ENCODE measurements at regions not wholly inside any gene's neighbourhood (a gene's known extent, or its start where the extent isn't known, plus 50 kb on each side); places are given as distances from the start of the nearest gene placed in this dataset.

DNA sequence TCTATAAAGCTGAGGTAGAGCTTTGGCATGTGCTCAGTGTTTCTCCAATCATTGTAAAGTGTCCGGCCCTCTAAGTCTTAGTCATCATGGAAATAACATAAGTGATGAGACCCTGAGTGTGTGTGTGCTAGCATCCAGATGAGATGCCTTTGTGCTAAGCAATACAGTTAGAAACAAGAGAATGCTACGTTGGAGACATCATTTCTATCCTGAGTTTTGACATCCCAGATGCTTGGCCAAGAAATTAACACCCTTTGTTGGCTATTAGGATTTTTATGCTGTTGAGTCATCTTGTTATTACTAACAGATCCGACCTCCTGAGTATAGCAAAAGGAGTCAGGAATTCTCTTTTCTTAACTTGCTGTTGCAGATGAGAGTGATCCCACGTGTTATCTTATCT is 508.0 kb downstream of the GADD45G start:
- no peak for TF ChIP-seq ZNF274 (IDR thresholded peaks at IDR 0.05; ENCODE audit: low read depth, low read length)
- no peak overlapping the region for H3K4me3 ChIP-seq (ENCODE audit: low read length)

- TF ChIP-seq ZNF274 (IDR thresholded peaks at IDR 0.05; ENCODE audit: low read depth, low read length) = no peak
- H3K4me3 ChIP-seq (ENCODE audit: low read length) = no peak overlapping the region
Observed at GRCh38 chr9:90114641-90115425, 510.0 kb downstream of the GADD45G start.

DNA sequence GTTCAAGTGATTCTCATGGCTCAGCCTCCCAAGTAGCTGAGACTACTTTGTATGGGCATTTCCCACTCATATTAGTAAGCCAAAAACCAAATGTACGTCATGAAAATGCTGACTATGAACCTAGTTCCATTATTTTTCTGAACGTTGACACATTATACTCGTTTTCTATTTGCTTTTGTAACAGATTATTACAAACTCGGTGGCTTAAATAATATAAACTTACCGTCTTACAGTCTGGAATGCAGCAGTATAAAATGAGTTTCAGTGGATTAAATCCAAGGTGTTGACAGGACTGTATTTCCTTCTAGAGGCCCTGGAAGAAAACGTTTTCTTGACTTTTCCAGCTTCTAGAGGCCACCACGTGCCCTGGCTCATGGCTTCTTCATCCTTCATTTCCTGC is 517.0 kb downstream of the GADD45G start:
- TF ChIP-seq ZNF274 (IDR thresholded peaks at IDR 0.05; ENCODE audit: low read depth, low read length) = no peak
- no peak overlapping the region for H3K4me3 ChIP-seq (ENCODE audit: low read length)

DNA sequence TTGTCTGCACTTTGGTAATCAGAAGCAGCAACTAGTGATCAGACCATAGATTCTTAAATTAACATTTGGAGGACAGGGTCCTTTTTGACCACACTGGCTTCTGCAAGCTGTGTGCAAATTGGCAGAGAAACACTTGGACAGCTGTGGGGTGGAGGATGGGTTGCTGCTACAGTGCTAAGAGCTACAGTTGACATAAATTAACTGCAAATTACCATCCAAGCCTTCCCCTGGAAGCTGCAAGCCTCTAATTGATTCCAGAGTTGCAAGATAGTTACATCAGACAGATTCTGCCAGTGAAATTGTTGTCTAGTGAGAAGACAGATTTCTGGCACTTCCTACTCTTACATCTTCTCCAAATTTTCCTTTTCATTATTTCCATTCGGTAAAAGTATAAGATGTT is 517.7 kb downstream of the DIRAS2 start:
- no peak for TF ChIP-seq ZNF274 (IDR thresholded peaks at IDR 0.05; ENCODE audit: low read depth, low read length)
- H3K4me3 ChIP-seq (ENCODE audit: low read length) = no peak overlapping the region

DNA sequence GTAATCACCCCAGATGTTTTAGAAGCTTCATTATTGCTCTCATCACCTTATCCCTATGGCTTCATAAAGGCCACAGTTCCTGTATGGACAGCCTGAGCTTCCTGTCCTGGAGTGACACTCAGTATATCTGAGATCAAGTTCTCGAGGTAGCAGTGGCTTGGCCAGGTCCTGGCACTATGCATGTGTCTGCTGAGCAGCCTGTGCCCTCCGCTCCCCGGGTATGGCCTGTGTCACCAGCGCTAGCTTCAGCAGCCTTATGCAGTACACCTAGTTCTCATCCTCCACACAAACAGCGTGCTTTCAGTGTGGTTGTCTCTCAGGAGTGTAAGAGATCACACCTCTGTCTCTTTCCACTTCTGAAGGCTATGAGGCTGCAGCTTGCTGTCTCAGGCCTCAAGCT is 514.7 kb downstream of the DIRAS2 start:
- no peak overlapping the region for H3K4me3 ChIP-seq (ENCODE audit: low read length)
- no peak for TF ChIP-seq ZNF274 (IDR thresholded peaks at IDR 0.05; ENCODE audit: low read depth, low read length)

DNA sequence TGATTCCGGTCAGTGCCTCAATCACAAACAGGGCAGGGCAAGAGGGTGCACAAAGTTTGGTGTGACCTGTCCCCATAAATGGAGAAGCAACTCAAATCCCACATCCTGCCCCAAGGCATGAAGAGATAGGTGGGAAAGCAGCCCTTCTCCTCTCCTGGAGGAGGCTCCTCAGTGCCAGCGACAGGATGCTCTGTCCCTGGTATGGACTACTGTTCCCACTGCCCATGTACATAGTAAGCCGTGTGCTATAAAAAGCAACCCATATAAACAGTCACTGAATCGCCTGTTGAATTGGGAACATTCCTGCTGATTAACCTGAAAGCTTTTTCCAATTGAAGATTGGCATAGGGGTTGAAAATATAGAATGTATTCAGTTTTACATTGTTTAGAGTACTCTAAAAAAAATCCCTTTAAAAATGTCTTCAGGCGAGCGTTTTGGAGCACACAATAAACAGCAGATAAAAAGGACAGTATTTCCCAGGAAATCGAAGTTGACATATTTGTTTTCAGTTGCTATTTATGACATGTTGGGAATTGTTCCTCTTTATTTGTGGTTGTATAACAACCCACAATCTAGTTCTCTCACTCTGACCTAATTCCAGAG is 513.9 kb downstream of the DIRAS2 start:
- H3K4me3 ChIP-seq (ENCODE audit: low read length) = no peak overlapping the region
- no peak for TF ChIP-seq ZNF274 (IDR thresholded peaks at IDR 0.05; ENCODE audit: low read depth, low read length)

GRCh38 chr9:90129446-90129845 is 513.2 kb downstream of the DIRAS2 start:
- no peak for TF ChIP-seq ZNF274 (IDR thresholded peaks at IDR 0.05; ENCODE audit: low read depth, low read length)
- no peak overlapping the region for H3K4me3 ChIP-seq (ENCODE audit: low read length)

DNA sequence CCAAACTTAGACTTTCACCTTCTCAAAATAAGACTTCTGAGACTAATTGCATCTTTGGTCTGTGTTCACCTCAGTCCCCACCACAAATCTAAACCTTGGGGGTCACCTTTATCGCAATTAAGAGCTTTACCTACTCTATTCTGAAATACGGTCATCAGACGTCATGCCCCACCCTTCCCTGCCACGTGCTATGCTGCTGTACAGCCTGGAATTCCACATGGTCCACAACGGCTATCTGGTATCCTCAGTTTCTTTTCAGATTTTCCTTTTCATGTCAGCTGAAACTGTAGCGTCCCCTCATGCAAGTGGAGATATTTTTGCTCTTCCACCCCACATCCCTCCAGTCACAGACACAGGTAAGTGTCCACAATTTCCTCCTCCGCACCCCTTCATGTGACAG is 511.1 kb downstream of the DIRAS2 start:
- no peak overlapping the region for H3K4me3 ChIP-seq (ENCODE audit: low read length)
- no peak for TF ChIP-seq ZNF274 (IDR thresholded peaks at IDR 0.05; ENCODE audit: low read depth, low read length)

DNA sequence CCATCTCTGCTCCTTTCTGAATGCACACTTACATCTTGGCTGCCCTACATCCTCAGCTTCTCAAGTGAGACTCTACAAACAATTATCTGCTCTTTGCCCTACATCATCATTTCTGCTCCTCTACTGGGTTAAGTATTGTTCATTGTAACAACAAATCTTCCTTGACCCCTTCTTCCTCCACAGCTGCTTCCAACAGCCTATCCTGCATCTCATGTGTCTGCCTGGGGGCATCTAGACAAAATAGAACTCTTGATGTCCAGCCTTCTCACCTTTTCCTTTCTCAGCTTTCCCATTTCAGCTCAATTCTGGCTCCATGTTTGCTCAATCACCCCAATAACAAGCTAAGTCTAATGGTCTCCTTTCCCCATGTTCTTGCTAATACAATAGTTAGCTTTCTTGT is 509.8 kb downstream of the DIRAS2 start:
- no peak overlapping the region for H3K4me3 ChIP-seq (ENCODE audit: low read length)
- no peak for TF ChIP-seq ZNF274 (IDR thresholded peaks at IDR 0.05; ENCODE audit: low read depth, low read length)

- TF ChIP-seq ZNF274 (IDR thresholded peaks at IDR 0.05; ENCODE audit: low read depth, low read length) = no peak
- H3K4me3 ChIP-seq (ENCODE audit: low read length) = no peak overlapping the region
Observed at GRCh38 chr9:90137801-90138200, 504.8 kb downstream of the DIRAS2 start.

DNA sequence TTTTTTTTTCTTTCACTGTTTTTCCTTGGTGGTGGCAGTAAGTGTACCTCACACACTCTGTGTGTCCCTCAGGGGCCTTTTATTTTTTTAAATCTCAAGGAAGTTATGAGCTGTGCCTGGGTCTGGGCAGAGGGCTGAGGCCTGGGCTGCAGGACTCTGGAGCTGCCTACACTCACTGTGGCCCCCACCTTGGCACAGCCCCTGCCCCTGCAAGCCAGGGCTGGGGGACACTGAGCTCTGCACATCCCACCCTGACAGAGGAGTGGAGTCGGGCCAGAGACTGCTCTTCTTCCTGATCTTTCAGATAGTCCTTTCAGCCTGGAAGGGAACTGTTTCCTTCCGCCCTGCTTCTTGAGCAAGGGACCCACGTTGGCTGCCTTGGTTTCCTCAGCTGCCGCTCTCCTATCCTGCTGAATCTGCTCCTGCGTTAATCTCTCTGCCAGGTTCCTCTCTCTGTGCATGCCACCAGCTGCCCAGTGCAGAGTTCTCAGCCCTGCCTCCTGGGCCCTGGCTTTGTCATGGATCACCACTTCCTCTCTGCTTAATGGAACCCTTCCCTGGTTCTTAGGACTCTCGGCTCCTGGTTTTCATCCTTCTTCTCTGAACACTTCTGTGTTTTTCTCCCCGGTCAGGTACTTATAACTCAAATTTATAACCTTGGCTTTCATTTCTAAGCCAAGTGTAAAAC is 502.3 kb downstream of the DIRAS2 start:
- no peak for TF ChIP-seq ZNF274 (IDR thresholded peaks at IDR 0.05; ENCODE audit: low read depth, low read length)
- H3K4me3 ChIP-seq (ENCODE audit: low read length) = no peak overlapping the region

GRCh38 chr9:90141723-90142122 is 500.9 kb downstream of the DIRAS2 start:
- H3K4me3 ChIP-seq (ENCODE audit: low read length) = no peak overlapping the region
- TF ChIP-seq ZNF274 (IDR thresholded peaks at IDR 0.05; ENCODE audit: low read depth, low read length) = no peak

- no peak overlapping the region for H3K4me3 ChIP-seq (ENCODE audit: low read length)
- TF ChIP-seq ZNF274 (IDR thresholded peaks at IDR 0.05; ENCODE audit: low read depth, low read length) = no peak
Observed at GRCh38 chr9:90142580-90142979, 500.0 kb downstream of the DIRAS2 start.

DNA sequence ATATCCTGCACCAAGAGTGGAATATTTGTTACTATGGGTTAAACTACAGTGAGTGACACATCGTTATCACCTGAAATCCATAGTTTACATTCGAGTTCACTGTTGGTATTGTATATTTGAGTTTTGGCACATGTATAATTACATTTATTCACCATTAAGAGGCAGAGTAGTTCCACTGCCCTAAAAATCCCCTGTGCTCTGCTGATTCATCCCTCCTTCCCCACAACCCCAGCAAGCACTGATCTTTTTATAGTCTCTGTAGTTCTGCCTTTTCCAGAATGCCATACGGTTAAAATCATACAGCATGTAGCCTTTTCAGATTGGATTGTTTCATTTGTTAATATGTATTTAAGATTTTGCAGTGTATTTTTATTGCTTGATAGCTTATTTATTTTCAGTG is 495.2 kb downstream of the DIRAS2 start:
- no peak overlapping the region for H3K4me3 ChIP-seq (ENCODE audit: low read length)
- TF ChIP-seq ZNF274 (IDR thresholded peaks at IDR 0.05; ENCODE audit: low read depth, low read length) = no peak

DNA sequence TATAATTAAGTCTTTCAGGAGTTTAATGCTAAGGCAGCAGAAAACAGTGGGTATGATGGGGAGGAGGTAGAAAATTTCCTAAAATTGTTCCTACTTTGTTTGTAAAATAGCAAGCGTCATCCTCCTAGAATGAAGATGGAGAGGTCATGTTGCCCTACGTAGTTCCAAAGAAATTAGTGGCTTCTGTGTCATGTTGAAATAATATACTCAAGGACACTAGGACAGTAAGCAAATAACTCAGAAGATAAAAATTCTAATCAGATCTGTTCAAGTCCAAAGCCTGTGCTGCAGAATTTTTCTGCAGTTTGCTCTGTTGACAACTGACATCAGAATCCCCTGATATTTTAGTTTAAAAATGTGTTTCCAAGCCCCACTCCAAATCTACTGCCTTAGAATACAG is 486.3 kb downstream of the DIRAS2 start:
- no peak for TF ChIP-seq ZNF274 (IDR thresholded peaks at IDR 0.05; ENCODE audit: low read depth, low read length)
- no peak overlapping the region for H3K4me3 ChIP-seq (ENCODE audit: low read length)

All from GM08714 (cell line).